ENCODE measurements at regions not wholly inside any gene's neighbourhood (a gene's known extent, or its start where the extent isn't known, plus 50 kb on each side); places are given as distances from the start of the nearest gene placed in this dataset.

DNA sequence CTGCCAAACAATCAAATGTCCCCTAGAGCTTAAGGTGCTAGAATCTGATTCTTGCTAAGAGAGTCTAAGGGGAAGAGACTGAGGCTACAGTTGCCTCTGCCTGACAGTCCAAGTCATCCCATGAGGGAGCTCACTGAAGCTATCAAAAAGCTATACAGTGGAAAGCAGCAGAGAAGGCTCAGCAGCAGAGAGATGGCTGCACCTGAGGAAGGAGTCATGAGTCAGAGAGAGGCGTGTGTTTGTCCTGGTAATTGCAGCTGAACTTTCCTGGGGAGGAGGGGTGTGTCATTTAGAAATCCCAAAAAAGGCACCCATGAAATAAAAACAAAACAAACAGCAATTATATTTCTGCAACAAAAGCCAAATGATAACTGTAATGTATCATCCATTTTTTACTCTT lies 305.2 kb upstream of the UBE2E3 start:
- no peak for TF ChIP-seq CTCF (IDR thresholded peaks at IDR 0.05)
- no peak for TF ChIP-seq POLR2AphosphoS5 (IDR thresholded peaks at IDR 0.05)
